ENCODE measurements at regions not wholly inside any gene's neighbourhood (a gene's known extent, or its start where the extent isn't known, plus 50 kb on each side); places are given as distances from the start of the nearest gene placed in this dataset.

GRCh38 chr2:147659051-147659450 is 185.8 kb upstream of the ACVR2A start:
- 54% methylated on average over 1 of the region's 1 CpG for WGBS
- Histone ChIP-seq H3K4me3 (ENCODE audit: low read depth, low read length) (no peak overlapping the region), H3K27ac (ENCODE audit: low read depth) (no peak overlapping the region), H3K4me1 (ENCODE audit: insufficient read depth) (no peaks in the 10 kb centered on the region), H3K36me3 (ENCODE audit: insufficient read depth) (no peaks in the 10 kb centered on the region)
- no peak for DNase-seq (ENCODE audit: extremely low spot score)

GRCh38 chr2:147657086-147658000 is 187.5 kb upstream of the ACVR2A start:
- WGBS = 93% methylated on average over 2 of the region's 2 CpGs
- no peak overlapping the region for H3K4me3 ChIP-seq (ENCODE audit: low read depth, low read length)
- no peaks in the 10 kb centered on the region for H3K36me3 ChIP-seq (ENCODE audit: insufficient read depth)
- H3K27ac ChIP-seq (ENCODE audit: low read depth) = no peak overlapping the region
- H3K4me1 ChIP-seq (ENCODE audit: insufficient read depth) = no peaks in the 10 kb centered on the region
- no peak for DNase-seq (ENCODE audit: extremely low spot score)

- DNase-seq (ENCODE audit: extremely low spot score) = no peak
- H3K4me3 ChIP-seq (ENCODE audit: low read depth, low read length) = no peak overlapping the region
- WGBS = 92% methylated on average over 6 of the region's 6 CpGs
- no peak overlapping the region for H3K27ac ChIP-seq (ENCODE audit: low read depth)
- no peaks in the 10 kb centered on the region for H3K36me3 ChIP-seq (ENCODE audit: insufficient read depth)
- peaks cover 2% of the 10 kb centered on the region for H3K4me1 ChIP-seq (ENCODE audit: insufficient read depth)
Observed at GRCh38 chr2:147649998-147650397, 194.8 kb upstream of the ACVR2A start.

- Histone ChIP-seq H3K27ac (ENCODE audit: low read depth) (no peak overlapping the region), H3K4me3 (ENCODE audit: low read depth, low read length) (no peak overlapping the region), H3K4me1 (ENCODE audit: insufficient read depth) (peaks cover 2% of the 10 kb centered on the region), H3K36me3 (ENCODE audit: insufficient read depth) (no peaks in the 10 kb centered on the region)
- DNase-seq (ENCODE audit: extremely low spot score) = no peak
- 75% methylated on average over 4 of the region's 4 CpGs for WGBS
Observed at GRCh38 chr2:147649286-147649685, 195.5 kb upstream of the ACVR2A start.

- Histone ChIP-seq H3K4me1 (ENCODE audit: insufficient read depth) (peaks cover 2% of the 10 kb centered on the region), H3K27ac (ENCODE audit: low read depth) (no peak overlapping the region), H3K36me3 (ENCODE audit: insufficient read depth) (no peaks in the 10 kb centered on the region), H3K4me3 (ENCODE audit: low read depth, low read length) (no peak overlapping the region)
- 70% methylated on average over 3 of the region's 3 CpGs for WGBS
- no peak for DNase-seq (ENCODE audit: extremely low spot score)
Observed at GRCh38 chr2:147648471-147648870, 196.4 kb upstream of the ACVR2A start.

GRCh38 chr2:147647816-147648215 is 197.0 kb upstream of the ACVR2A start:
- Histone ChIP-seq H3K4me3 (ENCODE audit: low read depth, low read length) (no peak overlapping the region), H3K4me1 (ENCODE audit: insufficient read depth) (peaks cover 2% of the 10 kb centered on the region), H3K27ac (ENCODE audit: low read depth) (no peak overlapping the region), H3K36me3 (ENCODE audit: insufficient read depth) (no peaks in the 10 kb centered on the region)
- WGBS = 94% methylated on average over 3 of the region's 3 CpGs
- no peak for DNase-seq (ENCODE audit: extremely low spot score)

- Histone ChIP-seq H3K4me1 (ENCODE audit: insufficient read depth) (peaks cover 2% of the 10 kb centered on the region), H3K4me3 (ENCODE audit: low read depth, low read length) (no peak overlapping the region), H3K27ac (ENCODE audit: low read depth) (no peak overlapping the region), H3K36me3 (ENCODE audit: insufficient read depth) (no peaks in the 10 kb centered on the region)
- no peak for DNase-seq (ENCODE audit: extremely low spot score)
- WGBS = 88% methylated on average over 7 of the region's 7 CpGs
Observed at GRCh38 chr2:147646818-147647468, 197.9 kb upstream of the ACVR2A start.

- no peak for DNase-seq (ENCODE audit: extremely low spot score)
- Histone ChIP-seq H3K4me3 (ENCODE audit: low read depth, low read length) (no peak overlapping the region), H3K4me1 (ENCODE audit: insufficient read depth) (peaks cover 1% of the 10 kb centered on the region), H3K27ac (ENCODE audit: low read depth) (no peak overlapping the region), H3K36me3 (ENCODE audit: insufficient read depth) (no peaks in the 10 kb centered on the region)
- WGBS = 52% methylated on average over 4 of the region's 4 CpGs
Observed at GRCh38 chr2:147644491-147644890, 200.3 kb upstream of the ACVR2A start.

GRCh38 chr2:147642765-147643164 is 202.1 kb upstream of the ACVR2A start:
- Histone ChIP-seq H3K27ac (ENCODE audit: low read depth) (no peak overlapping the region), H3K4me1 (ENCODE audit: insufficient read depth) (no peaks in the 10 kb centered on the region), H3K4me3 (ENCODE audit: low read depth, low read length) (no peak overlapping the region), H3K36me3 (ENCODE audit: insufficient read depth) (no peaks in the 10 kb centered on the region)
- DNase-seq (ENCODE audit: extremely low spot score) = no peak
- 94% methylated on average over 3 of the region's 3 CpGs for WGBS

GRCh38 chr2:147641651-147642050 is 203.2 kb upstream of the ACVR2A start:
- H3K27ac ChIP-seq (ENCODE audit: low read depth) = no peak overlapping the region
- 95% methylated on average over 3 of the region's 3 CpGs for WGBS
- no peaks in the 10 kb centered on the region for H3K4me1 ChIP-seq (ENCODE audit: insufficient read depth)
- no peaks in the 10 kb centered on the region for H3K36me3 ChIP-seq (ENCODE audit: insufficient read depth)
- DNase-seq (ENCODE audit: extremely low spot score) = no peak
- H3K4me3 ChIP-seq (ENCODE audit: low read depth, low read length) = no peak overlapping the region

- 84% methylated on average over 2 of the region's 2 CpGs for WGBS
- H3K4me1 ChIP-seq (ENCODE audit: insufficient read depth) = peaks cover 2% of the 10 kb centered on the region
- DNase-seq (ENCODE audit: extremely low spot score) = no peak
- no peaks in the 10 kb centered on the region for H3K36me3 ChIP-seq (ENCODE audit: insufficient read depth)
- H3K27ac ChIP-seq (ENCODE audit: low read depth) = no peak overlapping the region
- H3K4me3 ChIP-seq (ENCODE audit: low read depth, low read length) = no peak overlapping the region
Observed at GRCh38 chr2:147639891-147640290, 204.9 kb upstream of the ACVR2A start.

- DNase-seq (ENCODE audit: extremely low spot score) = no peak
- no peaks in the 10 kb centered on the region for H3K36me3 ChIP-seq (ENCODE audit: insufficient read depth)
- H3K4me3 ChIP-seq (ENCODE audit: low read depth, low read length) = no peak overlapping the region
- H3K27ac ChIP-seq (ENCODE audit: low read depth) = no peak overlapping the region
- WGBS = 91% methylated on average over 2 of the region's 2 CpGs
- H3K4me1 ChIP-seq (ENCODE audit: insufficient read depth) = peaks cover 2% of the 10 kb centered on the region
Observed at GRCh38 chr2:147639386-147639785, 205.4 kb upstream of the ACVR2A start.

GRCh38 chr2:147636886-147637285 is 207.9 kb upstream of the ACVR2A start:
- 36% methylated on average over 3 of the region's 3 CpGs for WGBS
- Histone ChIP-seq H3K4me3 (ENCODE audit: low read depth, low read length) (no peak overlapping the region), H3K4me1 (ENCODE audit: insufficient read depth) (peaks cover 2% of the 10 kb centered on the region), H3K36me3 (ENCODE audit: insufficient read depth) (no peaks in the 10 kb centered on the region), H3K27ac (ENCODE audit: low read depth) (no peak overlapping the region)
- no peak for DNase-seq (ENCODE audit: extremely low spot score)

- Histone ChIP-seq H3K27ac (ENCODE audit: low read depth) (no peak overlapping the region), H3K4me1 (ENCODE audit: insufficient read depth) (peaks cover 2% of the 10 kb centered on the region)
- 28% methylated on average over 8 of the region's 8 CpGs for WGBS
Observed at GRCh38 chr2:147636238-147636882, 208.5 kb upstream of the ACVR2A start.

More at GRCh38 chr2:147636238-147636882, 208.5 kb upstream of the ACVR2A start:
- Histone ChIP-seq H3K36me3 (ENCODE audit: insufficient read depth) (no peaks in the 10 kb centered on the region), H3K4me3 (ENCODE audit: low read depth, low read length) (no peak overlapping the region)
- no peak for DNase-seq (ENCODE audit: extremely low spot score)
